ENCODE measurements at regions not wholly inside any gene's neighbourhood (a gene's known extent, or its start where the extent isn't known, plus 50 kb on each side); places are given as distances from the start of the nearest gene placed in this dataset.
"Not testable (repeated sequence)": the region's sequence is repeated elsewhere in the genome, so short reads cannot be mapped to it uniquely, and the experiment has no call there.

- no peak overlapping the region for H3K4me3 ChIP-seq (ENCODE audit: low read depth, low read length)
- no peak for TF ChIP-seq CTCF (IDR thresholded peaks at IDR 0.05; ENCODE audit: low read depth, low read length)
- in situ Hi-C loops (cut with HindIII; ENCODE audit: low sequenced_read_pairs), result no loop called here
- no peak for DNase-seq (ENCODE audit: low read depth, low spot score)
Measured at GRCh38 chr2:128668946-128669345, 350.3 kb upstream of the HS6ST1 start.

- in situ Hi-C loops (cut with HindIII; ENCODE audit: low sequenced_read_pairs), result no loop called here
- no peak for TF ChIP-seq CTCF (IDR thresholded peaks at IDR 0.05; ENCODE audit: low read depth, low read length)
- no peak for DNase-seq (ENCODE audit: low read depth, low spot score)
- H3K4me3 ChIP-seq (ENCODE audit: low read depth, low read length), result no peak overlapping the region
Measured at GRCh38 chr2:128670066-128670465, 351.4 kb upstream of the HS6ST1 start.

- H3K4me3 ChIP-seq (ENCODE audit: low read depth, low read length); in situ Hi-C loops (cut with HindIII; ENCODE audit: low sequenced_read_pairs): not testable (repeated sequence)
Measured at GRCh38 chr2:128671981-128672757, 353.5 kb upstream of the HS6ST1 start.

GRCh38 chr2:128679680-128680079, 361.0 kb upstream of the HS6ST1 start:
- in situ Hi-C loops (cut with HindIII; ENCODE audit: low sequenced_read_pairs), result not testable (repeated sequence)

More at GRCh38 chr2:128671981-128672757, 353.5 kb upstream of the HS6ST1 start:
- not testable (repeated sequence) for DNase-seq (ENCODE audit: low read depth, low spot score)

GRCh38 chr2:128681507-128681906, 362.8 kb upstream of the HS6ST1 start:
- in situ Hi-C loops (cut with HindIII; ENCODE audit: low sequenced_read_pairs), result no loop called here
- no peak overlapping the region for H3K4me3 ChIP-seq (ENCODE audit: low read depth, low read length)
- DNase-seq (ENCODE audit: low read depth, low spot score), result no peak
- TF ChIP-seq CTCF (IDR thresholded peaks at IDR 0.05; ENCODE audit: low read depth, low read length), result no peak

More at GRCh38 chr2:128679680-128680079, 361.0 kb upstream of the HS6ST1 start:
- not testable (repeated sequence) for DNase-seq (ENCODE audit: low read depth, low spot score); H3K4me3 ChIP-seq (ENCODE audit: low read depth, low read length)

GRCh38 chr2:128682266-128682665, 363.6 kb upstream of the HS6ST1 start:
- no peak overlapping the region for H3K4me3 ChIP-seq (ENCODE audit: low read depth, low read length)
- no peak for DNase-seq (ENCODE audit: low read depth, low spot score)
- TF ChIP-seq CTCF (IDR thresholded peaks at IDR 0.05; ENCODE audit: low read depth, low read length), result no peak
- in situ Hi-C loops (cut with HindIII; ENCODE audit: low sequenced_read_pairs), result no loop called here

GRCh38 chr2:128682729-128683284, 364.1 kb upstream of the HS6ST1 start:
- H3K4me3 ChIP-seq (ENCODE audit: low read depth, low read length), result no peak overlapping the region
- no peak for TF ChIP-seq CTCF (IDR thresholded peaks at IDR 0.05; ENCODE audit: low read depth, low read length)
- DNase-seq (ENCODE audit: low read depth, low spot score), result no peak
- in situ Hi-C loops (cut with HindIII; ENCODE audit: low sequenced_read_pairs), result no loop called here
